ENCODE measurements at regions not wholly inside any gene's neighbourhood (a gene's known extent, or its start where the extent isn't known, plus 50 kb on each side); places are given as distances from the start of the nearest gene placed in this dataset.
"Not testable (repeated sequence)": the region's sequence is repeated elsewhere in the genome, so short reads cannot be mapped to it uniquely, and the experiment has no call there.

DNA sequence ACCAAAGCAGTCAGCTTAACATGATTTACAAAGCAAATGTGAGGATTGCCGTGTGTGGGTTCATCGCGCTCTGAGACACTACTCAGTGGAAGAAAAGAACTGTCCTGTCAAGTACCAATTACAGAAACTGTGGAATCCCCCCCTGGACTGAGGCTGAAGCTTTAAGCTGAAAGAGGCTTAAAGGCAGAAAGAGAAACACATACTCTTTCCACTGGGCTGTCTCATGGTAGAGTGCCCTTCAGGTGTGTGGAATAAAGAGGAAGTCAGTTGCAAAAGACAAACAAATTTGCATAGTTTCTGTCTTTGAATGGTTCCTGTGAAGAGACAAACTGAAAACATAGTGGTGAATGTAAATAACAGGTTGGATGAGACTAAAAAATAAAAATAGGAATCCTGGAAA, 560.4 kb upstream of the SYNCRIP start:
- DNase-seq, result no peak

DNA sequence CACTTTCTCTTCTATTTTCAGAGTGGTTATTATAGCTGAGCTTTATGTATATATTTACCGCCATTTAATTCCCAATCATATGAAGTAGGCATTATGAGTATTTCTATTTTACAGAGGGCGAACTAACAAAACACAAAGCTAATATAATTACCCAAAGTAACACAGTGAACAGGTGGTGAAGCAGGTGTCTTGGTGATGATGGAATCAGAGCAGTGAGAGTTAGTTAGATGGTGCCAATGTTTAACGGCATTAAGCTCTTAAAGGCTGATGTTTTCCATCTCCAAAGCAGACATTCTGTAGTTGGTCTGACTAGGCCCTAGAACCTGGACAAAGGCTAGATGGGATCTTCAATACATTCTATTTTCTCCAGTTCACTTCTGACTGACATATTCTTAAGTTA, 551.1 kb upstream of the SYNCRIP start:
- DNase-seq, result peak; percentile 70

DNA sequence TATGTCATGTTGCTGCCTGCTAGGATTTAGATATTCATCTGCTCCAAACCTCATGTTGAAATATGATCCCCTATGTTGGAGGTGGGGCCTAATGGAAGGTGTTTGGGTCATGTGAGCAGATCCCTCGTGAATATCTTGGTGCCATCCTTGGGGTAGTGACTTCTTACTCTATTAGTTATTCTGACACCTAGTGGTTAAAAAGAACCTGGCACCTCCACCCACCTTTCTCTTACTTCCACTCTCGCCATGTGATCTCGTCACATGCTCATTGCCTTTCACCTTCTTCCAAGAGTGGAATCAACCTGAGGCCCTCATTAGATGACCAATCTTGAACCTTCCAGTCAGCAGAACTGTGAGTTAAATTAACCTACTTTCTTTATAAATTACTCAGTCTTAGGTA, 549.4 kb upstream of the SYNCRIP start:
- DNase-seq, result peak; percentile 93

DNA sequence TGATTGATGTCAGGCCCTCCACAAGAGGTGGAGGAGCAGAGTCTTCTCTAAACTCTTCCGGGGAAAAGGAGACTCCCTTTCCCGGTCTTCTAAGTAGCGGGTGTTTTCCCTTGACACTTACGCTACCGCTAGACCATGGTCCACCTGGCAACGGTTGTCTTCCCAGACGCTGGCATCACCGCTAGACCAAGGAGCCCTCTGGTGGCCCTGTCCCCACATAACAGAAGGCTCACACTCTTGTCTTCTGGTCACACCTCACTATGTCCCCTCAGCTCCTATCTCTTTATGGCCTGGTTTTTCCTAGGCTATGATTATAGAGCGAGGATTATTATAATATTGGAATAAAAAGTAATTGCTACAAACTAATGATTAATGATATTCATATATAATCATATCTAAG, 532.5 kb upstream of the SYNCRIP start:
- peak; percentile 44 for DNase-seq

DNA sequence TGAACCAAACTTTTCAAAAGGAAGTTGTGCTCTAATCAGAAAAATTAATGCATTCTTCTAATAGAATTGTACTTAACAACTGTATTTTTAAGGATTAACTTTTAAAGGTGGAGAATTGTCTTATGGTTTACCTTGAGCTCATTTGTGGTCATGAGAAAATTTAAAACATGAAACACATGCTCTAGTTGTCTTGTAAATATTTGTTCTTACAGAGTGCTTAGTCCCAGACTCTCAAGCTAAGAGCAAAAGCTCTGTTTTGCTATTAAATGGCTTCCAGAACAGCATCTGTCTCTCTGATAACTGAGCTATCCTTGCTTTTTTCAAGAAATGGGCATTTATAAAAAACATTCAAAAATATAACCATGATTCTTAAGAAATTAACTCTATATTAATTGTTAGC, 512.2 kb upstream of the SYNCRIP start:
- no peak for DNase-seq

DNA sequence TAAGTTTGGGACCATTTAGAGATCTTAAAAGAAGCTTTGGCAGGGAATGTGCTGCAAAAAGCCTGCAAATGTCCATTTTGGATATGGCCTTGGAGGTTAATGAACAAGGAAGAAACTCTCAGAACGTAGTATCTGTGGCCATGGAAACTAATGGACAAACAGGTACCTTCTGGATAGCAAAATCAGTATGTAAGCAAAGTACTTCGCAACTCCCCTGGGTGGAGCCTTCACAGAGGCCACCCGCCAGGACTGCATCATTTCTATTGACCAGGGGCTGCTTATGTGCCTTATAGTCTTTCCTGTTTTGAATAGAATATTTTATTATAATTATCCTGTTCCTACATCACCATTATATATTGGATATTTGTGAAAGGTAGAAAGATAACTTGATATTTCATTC, 510.8 kb upstream of the SYNCRIP start:
- no peak for DNase-seq

DNA sequence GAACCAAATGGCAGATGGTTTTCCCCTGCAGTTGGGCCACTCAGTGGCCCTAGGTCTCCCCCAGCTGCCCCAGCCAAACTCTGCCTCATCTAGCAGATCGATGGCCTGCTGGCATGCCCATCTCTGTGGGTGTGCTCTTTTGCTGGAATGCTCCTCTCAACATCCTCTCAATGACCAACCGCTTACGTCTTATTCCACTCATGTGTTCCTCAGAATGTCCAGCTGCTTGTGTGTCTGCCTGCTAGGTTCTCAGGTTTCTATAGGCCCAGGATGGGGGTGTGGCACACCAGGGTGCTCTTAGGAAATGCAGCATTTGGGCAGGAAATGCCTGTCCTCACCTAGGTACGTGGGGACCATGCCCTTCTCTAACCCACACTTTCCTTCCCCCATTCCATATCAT, 509.9 kb upstream of the SYNCRIP start:
- DNase-seq, result no peak

DNA sequence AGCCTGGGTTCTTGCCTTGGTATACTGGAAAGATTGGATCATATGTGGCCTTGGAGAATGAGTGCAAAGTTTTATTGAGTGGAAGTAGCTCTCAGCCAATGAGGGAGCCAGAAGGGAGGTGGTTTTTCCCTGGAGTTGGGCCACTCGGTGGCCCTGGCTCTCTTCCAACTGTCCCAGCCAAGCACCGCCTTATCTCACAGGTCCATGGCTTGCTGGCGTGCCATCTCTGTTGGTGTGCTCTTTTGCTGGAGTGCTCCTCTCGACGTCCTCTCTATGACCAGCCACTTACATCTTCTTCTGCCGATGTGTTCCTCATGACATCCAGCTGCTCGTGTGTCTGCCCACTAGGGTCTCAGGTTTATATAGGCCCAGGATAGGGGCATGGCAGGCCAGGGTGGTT, 505.9 kb upstream of the SYNCRIP start:
- no peak for DNase-seq

DNA sequence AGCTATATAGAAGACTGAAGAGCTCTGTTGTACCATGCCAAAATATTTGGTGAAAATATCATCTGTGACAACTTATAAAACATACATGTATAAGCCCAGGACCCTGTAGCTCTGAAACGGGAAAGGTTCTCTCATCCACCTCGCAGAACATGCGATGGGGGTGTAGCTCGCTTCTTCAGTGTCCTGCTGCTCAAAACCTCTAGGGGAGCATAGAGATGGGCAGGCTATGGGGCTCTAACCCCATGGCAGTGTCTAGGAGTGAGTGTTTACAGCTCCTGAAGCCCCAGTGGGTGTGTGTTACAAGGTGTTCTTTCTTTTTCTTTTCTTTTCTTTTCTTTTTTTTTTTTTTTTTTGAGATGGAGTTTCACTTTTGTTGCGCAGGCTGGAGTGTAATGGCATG, 505.2 kb upstream of the SYNCRIP start:
- no peak for DNase-seq

DNA sequence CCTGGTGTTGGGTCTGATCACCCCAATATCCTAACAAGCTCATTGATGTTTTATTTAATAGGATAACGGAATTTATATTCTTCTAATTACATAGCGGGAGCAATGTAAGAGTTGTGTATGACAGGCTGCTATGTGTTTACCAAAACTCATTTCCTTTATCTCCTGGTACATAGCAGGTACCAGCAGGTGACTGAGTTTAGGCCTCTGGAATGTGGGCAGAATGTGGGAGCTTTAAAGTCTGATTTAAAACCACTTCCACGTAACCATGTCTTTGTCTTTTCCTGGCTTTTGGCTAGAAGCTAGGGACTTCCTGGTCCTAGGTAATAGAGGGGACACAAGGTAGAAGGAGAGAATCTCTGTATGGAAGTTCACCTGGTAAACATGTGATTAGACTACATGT, 504.6 kb upstream of the SYNCRIP start:
- DNase-seq, result no peak

DNA sequence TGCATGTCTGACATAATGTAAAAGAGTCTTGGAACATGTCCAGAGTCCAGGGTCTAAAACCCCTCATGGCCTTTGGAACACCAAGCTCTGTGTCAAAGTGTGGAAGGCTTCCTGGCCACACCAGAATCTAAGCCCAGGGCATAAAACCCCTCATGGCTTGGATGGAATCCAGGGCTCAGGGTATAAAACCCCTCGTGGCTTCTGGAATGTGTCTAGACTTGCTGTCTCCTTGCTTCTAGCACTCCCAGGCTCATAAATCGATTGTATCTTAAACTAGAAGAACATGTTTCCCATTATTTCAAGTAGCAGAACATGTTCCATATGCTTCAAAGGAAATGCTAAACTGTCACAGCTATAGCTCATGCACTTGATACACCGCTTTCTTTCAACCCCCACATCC, 504.1 kb upstream of the SYNCRIP start:
- peak; percentile 82 for DNase-seq

DNA sequence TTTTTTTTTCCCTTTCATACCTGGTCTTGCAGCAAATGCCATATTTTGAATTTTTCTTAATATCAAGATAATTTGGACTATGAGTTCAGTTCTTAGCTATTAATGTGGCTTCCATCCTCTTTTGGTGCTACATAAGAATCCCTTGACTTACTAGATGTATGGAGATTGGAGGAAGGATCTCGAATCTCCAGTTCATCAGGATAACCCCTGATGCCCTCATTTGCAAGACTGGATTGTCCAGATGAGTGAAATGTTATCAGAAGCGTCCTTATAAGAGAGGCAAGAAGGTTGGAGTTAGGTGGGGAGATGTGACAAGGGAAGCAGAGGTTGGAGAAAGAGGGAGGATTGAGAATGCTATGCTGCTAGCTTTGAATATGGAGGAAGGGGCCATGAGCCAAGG, 499.6 kb upstream of the SYNCRIP start:
- no peak for DNase-seq

DNA sequence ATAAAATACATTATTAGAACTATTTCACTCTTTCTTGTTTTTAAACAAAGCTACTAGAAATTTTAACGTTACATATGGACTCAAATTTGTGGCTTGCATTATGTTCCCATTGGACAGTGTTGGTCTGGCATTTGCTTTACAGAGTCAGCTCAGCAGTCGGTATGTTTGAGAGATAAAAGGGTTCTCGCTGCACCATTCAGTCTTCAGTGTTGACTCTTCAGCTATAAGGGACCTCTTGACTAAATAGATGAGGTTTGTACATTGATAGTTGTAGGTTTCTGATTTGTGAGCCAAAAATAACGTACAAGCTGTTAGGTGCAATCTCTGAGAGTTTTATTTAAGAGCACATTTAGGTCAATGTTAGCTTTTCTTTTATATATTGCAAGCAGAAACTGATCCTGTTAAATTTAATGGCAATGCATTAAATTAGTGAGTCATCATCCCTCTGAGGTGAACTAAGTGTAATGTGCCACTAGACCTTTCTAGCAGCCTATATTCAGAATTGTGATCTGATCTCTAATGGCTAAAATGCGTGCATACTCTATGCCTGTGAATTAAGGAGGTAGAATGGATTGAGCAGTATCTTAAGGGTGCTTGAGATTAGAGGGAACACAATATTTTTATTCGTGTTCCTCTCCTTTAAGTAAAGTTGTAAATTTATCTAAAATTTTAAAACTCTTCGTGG, 485.6 kb upstream of the SYNCRIP start:
- peak; percentile 22 for DNase-seq

DNA sequence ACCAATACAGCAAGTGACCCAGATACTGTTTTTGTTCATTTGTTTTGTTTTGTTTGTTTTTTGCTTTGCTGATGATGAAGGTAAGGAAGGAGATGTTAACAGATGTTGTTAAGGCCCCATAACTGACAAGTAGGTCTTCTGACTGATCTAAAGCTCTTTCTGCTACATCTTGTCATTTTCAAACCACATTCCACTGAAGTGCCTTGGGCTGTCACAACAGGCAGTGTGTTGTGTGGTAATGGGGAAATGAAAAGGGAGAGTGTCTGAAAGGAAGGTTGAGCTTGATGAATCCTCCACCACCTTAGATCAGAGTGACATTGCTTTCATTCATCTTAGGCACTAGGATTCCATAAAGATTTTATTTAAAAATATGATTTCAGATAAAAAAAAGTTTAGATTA, 479.4 kb upstream of the SYNCRIP start:
- DNase-seq, result no peak

DNA sequence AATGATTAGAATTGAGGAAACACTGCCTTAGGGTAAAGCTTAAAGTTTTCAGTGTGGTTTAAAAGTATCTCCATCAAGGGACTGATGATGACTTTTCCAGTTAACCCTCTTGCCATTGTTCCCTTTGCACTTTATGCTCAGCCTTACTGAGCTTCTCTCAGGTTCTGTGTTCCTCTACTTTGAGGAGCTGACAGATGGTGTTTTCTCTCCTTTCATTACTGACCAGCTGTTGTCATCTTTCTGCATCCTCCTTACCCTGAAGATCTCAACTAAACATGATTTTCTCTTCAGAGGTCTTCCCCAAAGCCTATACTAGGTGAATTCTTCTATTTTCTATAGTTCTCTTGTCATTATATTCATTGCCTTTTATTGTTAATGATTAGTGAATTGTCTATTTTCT, 475.6 kb upstream of the SYNCRIP start:
- DNase-seq, result peak; percentile 86

DNA sequence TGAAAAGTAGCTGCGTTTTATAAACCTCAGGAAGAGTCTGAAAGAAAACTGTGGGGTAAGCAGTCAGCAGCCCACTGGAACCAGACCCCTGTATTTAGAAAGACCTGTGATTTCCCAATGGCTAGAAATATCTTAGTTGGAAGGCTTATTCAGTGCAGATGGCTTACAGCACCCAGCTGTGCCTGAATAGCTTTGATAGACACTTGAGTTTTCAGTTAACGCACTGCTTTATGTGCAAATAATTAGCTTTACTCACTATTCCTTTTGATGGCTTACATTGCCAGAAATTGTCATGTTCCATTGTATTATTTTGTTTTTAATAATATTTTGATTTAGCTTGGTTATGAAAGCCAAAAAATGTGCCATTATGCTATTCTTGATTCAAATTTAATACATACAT, 465.3 kb upstream of the SYNCRIP start:
- peak; percentile 66 for DNase-seq

DNA sequence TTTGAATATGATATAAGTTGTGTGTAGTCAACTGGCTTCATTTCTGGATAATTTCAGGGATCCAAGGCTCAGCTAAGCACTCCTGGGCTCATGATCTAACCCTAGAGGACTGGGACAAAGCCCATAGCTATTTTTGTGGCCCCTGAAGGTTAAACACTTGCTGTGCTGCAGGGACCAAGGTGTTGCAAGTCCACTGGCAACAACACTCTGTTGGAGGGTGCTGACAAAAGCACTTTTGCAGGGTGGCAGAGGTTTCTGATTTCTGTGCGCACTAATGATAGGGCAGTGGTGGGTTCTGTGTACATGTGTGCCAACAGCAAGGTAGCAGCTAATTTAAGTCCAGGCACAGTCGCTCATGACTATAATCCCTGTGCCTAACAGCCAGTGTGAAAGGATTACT, 445.3 kb upstream of the SYNCRIP start:
- no peak for DNase-seq

DNA sequence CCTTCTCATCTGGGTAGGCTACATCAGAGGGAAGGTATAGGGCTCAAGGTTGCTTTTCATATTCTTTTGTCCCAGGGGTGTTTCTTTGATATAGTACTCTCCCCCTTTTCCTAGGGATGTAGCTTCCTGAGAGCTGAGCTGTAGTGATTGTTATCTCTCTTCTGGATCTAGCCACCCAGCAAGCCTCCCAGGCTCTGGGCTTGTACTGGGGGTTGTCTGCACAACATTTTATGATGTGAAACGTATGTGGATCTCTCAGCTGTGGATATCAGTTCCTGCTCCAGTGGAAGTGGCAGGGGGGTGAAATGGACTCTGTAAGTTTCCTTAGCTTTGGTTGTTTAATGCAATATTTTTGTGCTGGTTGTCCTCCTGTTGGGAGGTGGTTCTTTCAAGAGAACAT, 437.3 kb upstream of the SYNCRIP start:
- no peak for DNase-seq

DNA sequence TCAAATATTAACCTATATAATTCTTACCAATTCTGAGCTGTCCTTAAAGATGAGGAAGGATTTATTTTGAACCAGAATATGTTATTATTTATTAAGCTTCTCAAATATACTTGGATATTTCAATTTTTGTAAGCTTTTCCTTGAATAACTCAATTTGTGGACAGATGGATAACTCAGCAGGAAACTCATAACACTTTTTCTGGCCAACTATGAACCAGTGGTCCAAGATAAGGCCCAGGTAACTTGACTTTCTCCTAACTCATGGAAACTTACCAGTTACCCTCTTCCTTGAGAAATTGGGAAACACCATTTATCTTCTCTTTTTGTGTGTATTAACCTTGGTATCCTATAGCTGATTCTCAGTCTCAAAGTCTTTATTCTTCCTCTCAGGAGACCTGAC, 427.5 kb upstream of the SYNCRIP start:
- no peak for DNase-seq

DNA sequence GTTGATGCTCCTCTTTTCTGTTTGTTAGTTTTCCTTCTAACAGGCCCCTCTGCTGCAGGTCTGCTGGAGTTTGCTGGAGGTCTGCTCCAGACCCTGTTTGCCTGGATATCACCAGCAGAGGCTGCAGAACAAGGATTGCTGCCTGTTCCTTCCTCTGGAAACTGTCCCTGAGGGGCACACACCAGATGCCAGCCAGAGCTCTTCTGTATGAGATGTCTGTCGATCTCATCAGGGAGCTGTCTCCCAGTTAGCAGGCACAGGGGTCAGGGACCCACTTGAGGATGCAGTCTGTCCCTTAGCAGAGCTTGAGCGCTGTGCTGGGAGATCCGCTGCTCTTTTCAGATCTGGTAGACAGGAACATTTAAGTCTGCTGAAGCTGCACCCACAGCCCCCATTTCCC, 422.3 kb upstream of the SYNCRIP start:
- DNase-seq, result not testable (repeated sequence)

DNA sequence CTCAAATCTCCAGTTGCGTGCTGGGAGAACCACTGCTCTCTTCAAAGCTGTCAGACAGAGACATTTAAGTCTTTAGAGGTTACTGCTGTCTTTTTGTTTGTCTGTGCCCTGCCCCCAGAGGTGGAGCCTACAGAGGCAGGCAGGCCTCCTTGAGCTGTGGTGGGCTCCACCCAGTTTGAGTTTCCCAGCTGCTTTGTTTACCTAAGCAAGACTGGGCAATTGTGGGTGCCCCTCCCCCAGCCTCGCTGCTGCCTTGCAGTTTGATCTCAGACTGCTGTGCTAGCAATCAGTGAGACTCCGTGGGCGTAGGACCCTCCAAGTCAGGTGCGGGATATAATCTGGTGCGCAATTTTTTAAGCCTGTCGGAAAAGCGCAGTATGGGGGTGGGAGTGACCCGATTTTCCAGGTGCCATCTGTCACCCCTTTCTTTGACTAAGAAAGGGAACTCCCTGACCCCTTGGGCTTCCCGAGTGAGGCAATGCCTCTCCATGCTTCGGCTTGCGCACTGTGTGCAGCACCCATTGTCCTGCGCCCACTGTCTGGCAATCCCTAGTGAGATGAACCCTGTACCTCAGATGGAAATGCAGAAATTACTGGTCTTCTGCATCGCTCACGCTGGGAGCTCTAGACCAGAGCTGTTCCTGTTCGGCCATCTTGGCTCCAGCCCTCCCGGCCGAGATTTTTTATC, 414.8 kb upstream of the SYNCRIP start:
- DNase-seq, result peak; percentile 56

DNA sequence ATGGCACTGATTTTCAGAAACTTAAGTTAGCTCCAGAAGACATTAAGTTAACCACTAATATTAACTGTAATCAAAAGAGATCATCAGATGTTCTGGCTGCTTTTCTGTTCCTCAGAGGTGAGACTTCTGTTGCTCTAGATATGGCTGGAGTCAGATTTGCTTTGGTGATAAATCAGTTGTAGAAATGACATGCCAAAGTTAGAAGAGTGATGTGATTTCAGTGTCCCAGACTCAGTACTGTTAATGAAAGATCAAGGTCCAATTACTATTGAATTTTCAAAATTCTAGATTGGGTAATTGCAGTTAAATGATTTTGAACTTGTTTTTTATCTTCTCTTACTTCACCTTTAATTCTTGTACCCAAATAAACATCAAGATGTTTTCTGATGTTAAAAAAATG, 402.4 kb upstream of the SYNCRIP start:
- DNase-seq, result no peak

DNA sequence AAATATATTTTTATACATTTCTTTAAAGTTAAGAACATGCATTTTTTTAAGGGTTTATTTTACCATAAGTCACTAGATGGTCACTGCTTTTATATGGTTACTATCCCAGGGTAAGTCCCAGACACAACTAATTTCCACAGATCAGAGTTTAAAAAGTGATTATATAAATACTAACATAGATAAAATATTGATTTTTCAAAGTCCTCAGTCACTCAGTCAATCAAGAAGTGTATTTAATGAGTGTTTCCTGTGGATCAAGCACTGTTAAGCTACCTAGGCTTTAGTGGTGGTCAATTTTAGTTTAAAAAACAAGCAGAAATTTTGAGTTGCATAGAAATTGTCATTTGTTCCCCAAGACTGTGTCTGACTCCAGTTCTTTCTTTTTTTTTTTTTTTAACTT, 399.5 kb upstream of the SYNCRIP start:
- DNase-seq, result no peak

DNA sequence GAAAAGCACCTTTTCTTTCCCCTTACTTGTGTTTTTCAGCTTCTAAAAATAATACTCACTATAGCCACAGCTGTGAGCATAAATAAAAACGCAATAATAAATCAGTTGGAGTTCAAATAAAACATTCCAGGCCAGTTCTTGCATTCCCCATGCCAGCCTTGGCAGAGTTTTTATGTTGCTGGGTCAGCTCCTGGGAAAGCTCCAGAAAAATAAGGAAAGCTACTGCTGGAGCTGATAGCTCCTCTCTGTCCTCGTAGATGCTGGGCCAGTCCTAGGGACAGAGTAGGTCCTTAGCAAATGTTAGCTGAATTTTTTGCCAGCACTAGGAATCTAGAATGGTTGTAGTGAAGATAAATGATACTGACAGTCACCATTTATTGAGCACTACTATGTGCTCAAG, 389.0 kb upstream of the SYNCRIP start:
- no peak for DNase-seq

DNA sequence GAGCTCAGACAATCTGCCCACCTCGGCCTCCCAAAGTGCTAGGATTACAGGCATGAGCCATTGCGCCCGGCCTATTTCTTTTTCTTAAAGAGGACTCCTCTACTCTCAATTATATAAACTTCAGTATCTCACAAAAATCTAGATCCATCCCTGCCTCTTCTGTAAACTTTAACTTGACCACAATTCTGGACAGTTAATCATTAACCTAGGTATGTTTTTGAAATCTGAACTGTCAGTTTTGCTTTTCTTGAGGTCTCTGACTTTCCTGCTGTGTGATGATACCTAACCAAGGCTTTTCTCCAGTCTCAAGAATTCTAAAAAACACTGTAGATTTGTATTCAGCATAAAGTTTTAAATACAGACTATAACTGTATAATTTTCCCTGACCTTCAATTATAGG, 388.2 kb upstream of the SYNCRIP start:
- DNase-seq, result no peak
